HEK293 (cell line): ENCODE measurements at regions not wholly inside any gene's neighbourhood (a gene's known extent, or its start where the extent isn't known, plus 50 kb on each side); places are given as distances from the start of the nearest gene placed in this dataset.

Experiments
- CTCF ChIA-PET: fragments of 350-600 bp; formaldehyde crosslinking; extraction: SDS; loops from one replicate; lab custom pipeline; 2021; ENCODE audit warnings: antibody characterized with exemption; lab: Yijun Ruan, JAX
- POLR2A ChIA-PET: fragments of 300-600 bp; formaldehyde crosslinking; extraction: SDS; loops from one replicate; lab custom pipeline; 2020; ENCODE audit warnings: antibody characterized with exemption, inconsistent platforms; lab: Yijun Ruan, JAX
- H3K27ac ChIP-seq: fragments of 200-500 bp; sonication (Bioruptor generic); 2 replicates; pipeline ENCODE4 v1.5.1; 2014; ENCODE audit warnings: low read depth, low read length, control low read depth, inconsistent platforms; ENCODE audit errors: extremely low read depth
- H3K36me3 ChIP-seq, 2 experiments: fragments of 200-500 bp in 1 of 2; sonication (Bioruptor generic) in 1 of 2; 1 replicate in 1 of 2; 2 replicates in 1 of 2; pipeline ENCODE4 v1.5.1; 2014 to 2017; ENCODE audit warnings: inconsistent platforms in 2 of 2, low read length in 2 of 2; ENCODE audit not compliant: control insufficient read depth in 2 of 2, insufficient read depth in 1 of 2
- H3K4me1 ChIP-seq: fragments of 200-500 bp; sonication (Bioruptor generic); 2 replicates; pipeline ENCODE4 v1.5.1; 2014; ENCODE audit warnings: mild to moderate bottlenecking, low read length, inconsistent platforms; ENCODE audit not compliant: control insufficient read depth, insufficient read depth
- H3K4me3 ChIP-seq: 2 replicates; pipeline ENCODE4 v1.5.1; 2011; ENCODE audit warnings: low read depth, mild to moderate bottlenecking, control low read depth, low read length, moderate library complexity
- H3K9me3 ChIP-seq: fragments of 200-500 bp; sonication (Bioruptor generic); 2 replicates; pipeline ENCODE4 v1.5.1; 2014; ENCODE audit warnings: low read depth, low read length, inconsistent platforms; ENCODE audit not compliant: control insufficient read depth, insufficient read depth
- BCL11A ChIP-seq: fragments of 450-650 bp; formaldehyde crosslinking; IDR thresholded peaks from 2 replicates; pipeline ENCODE4 v1.5.1; 2016; ENCODE audit warnings: low read depth, missing biosample characterization, missing genetic modification characterization
- GLI2 ChIP-seq: fragments of 450-650 bp; formaldehyde crosslinking; IDR thresholded peaks from 2 replicates; pipeline ENCODE4; 2017; ENCODE audit warnings: missing biosample characterization, missing genetic modification characterization, low read depth, borderline replicate concordance
- HOXA7 ChIP-seq: sonication (generic); formaldehyde crosslinking; IDR thresholded peaks from 2 replicates; pipeline ENCODE4 v1.8.1; 2022; ENCODE audit warnings: missing genetic modification reagents, borderline replicate concordance
- KLF1 ChIP-seq: fragments of 450-650 bp; formaldehyde crosslinking; IDR thresholded peaks from 2 replicates; pipeline ENCODE4 v1.5.1; 2016; ENCODE audit warnings: missing biosample characterization, missing genetic modification characterization
- KLF9 ChIP-seq: fragments of 450-650 bp; formaldehyde crosslinking; IDR thresholded peaks from 2 replicates; pipeline ENCODE4 v1.5.1; 2016; ENCODE audit warnings: missing biosample characterization, missing genetic modification characterization, low read depth
- REPIN1 ChIP-seq: fragments of 450-650 bp; formaldehyde crosslinking; IDR thresholded peaks from 2 replicates; pipeline ENCODE4 v1.5.1; 2017; ENCODE audit warnings: missing biosample characterization, missing genetic modification characterization, low read depth
- SETDB1 ChIP-seq: IDR thresholded peaks from one replicate; pipeline ENCODE4 v1.6.1; 2017; ENCODE audit warnings: mild to moderate bottlenecking, low read length, moderate library complexity, mixed read lengths; ENCODE audit not compliant: insufficient read length
- SP2 ChIP-seq: fragments of 450-650 bp; formaldehyde crosslinking; IDR thresholded peaks from 2 replicates; pipeline ENCODE4 v1.5.1; 2016; ENCODE audit warnings: missing biosample characterization, missing genetic modification characterization
- TRIM28 ChIP-seq: IDR thresholded peaks from 2 replicates; pipeline ENCODE4 v1.6.1; 2011; ENCODE audit warnings: low read length, control low read depth, borderline replicate concordance
- WT1 ChIP-seq: fragments of 450-650 bp; formaldehyde crosslinking; IDR thresholded peaks from 2 replicates; pipeline ENCODE4 v1.5.1; 2016; ENCODE audit warnings: missing biosample characterization, missing genetic modification characterization
- YY2 ChIP-seq: fragments of 450-650 bp; formaldehyde crosslinking; IDR thresholded peaks from 2 replicates; pipeline ENCODE4 v1.5.1; 2016; ENCODE audit warnings: missing biosample characterization, missing genetic modification characterization
- ZEB2 ChIP-seq: fragments of 450-650 bp; formaldehyde crosslinking; IDR thresholded peaks from 2 replicates; pipeline ENCODE4 v1.5.1; 2016; ENCODE audit warnings: missing biosample characterization, missing genetic modification characterization
- ZNF214 ChIP-seq: fragments of 450-650 bp; formaldehyde crosslinking; IDR thresholded peaks from 2 replicates; pipeline ENCODE4 v1.5.1; 2017; ENCODE audit warnings: missing biosample characterization, mild to moderate bottlenecking, missing genetic modification characterization, borderline replicate concordance
- ZNF239 ChIP-seq: fragments of 450-650 bp; formaldehyde crosslinking; IDR thresholded peaks from 2 replicates; pipeline ENCODE4 v1.5.1; 2016; ENCODE audit warnings: missing biosample characterization, missing genetic modification characterization
- ZNF292 ChIP-seq: fragments of 450-650 bp; formaldehyde crosslinking; IDR thresholded peaks from 2 replicates; pipeline ENCODE4 v1.5.1; 2016; ENCODE audit warnings: low read depth, missing biosample characterization, missing genetic modification characterization, borderline replicate concordance
- ZNF302 ChIP-seq: fragments of 450-650 bp; formaldehyde crosslinking; IDR thresholded peaks from 2 replicates; pipeline ENCODE4 v1.5.1; 2016; ENCODE audit warnings: missing biosample characterization, missing genetic modification characterization, low read depth
- ZNF354C ChIP-seq: fragments of 450-650 bp; formaldehyde crosslinking; IDR thresholded peaks from 2 replicates; pipeline ENCODE4 v1.5.1; 2016; ENCODE audit warnings: missing biosample characterization, missing genetic modification characterization, low read depth, borderline replicate concordance
- ZNF510 ChIP-seq: fragments of 450-650 bp; formaldehyde crosslinking; IDR thresholded peaks from 2 replicates; pipeline ENCODE4 v1.5.1; 2018; ENCODE audit warnings: mild to moderate bottlenecking, missing genetic modification characterization, missing biosample characterization; ENCODE audit not compliant: insufficient replicate concordance
- ZNF549 ChIP-seq: fragments of 450-650 bp; IDR thresholded peaks from 2 replicates; pipeline ENCODE4 v1.5.1; 2018; ENCODE audit warnings: missing biosample characterization, missing genetic modification characterization, mild to moderate bottlenecking, inconsistent platforms, moderate library complexity
- ZNF561 ChIP-seq: fragments of 450-650 bp; IDR thresholded peaks from 2 replicates; pipeline ENCODE4 v1.5.1; 2018; ENCODE audit warnings: missing biosample characterization, missing genetic modification characterization, borderline replicate concordance
- ZNF585B ChIP-seq: fragments of 450-650 bp; formaldehyde crosslinking; IDR thresholded peaks from 2 replicates; pipeline ENCODE4 v1.5.1; 2016; ENCODE audit warnings: missing biosample characterization, missing genetic modification characterization
- ZNF621 ChIP-seq: fragments of 450-650 bp; formaldehyde crosslinking; IDR thresholded peaks from 2 replicates; pipeline ENCODE4 v1.5.1; 2017; ENCODE audit warnings: missing biosample characterization, missing genetic modification characterization
- ZNF677 ChIP-seq: fragments of 450-650 bp; IDR thresholded peaks from 2 replicates; pipeline ENCODE4 v1.5.0; 2018; ENCODE audit warnings: missing biosample characterization, mild to moderate bottlenecking, missing genetic modification characterization, moderate library complexity
- ZNF707 ChIP-seq: fragments of 450-650 bp; formaldehyde crosslinking; IDR thresholded peaks from 2 replicates; pipeline ENCODE4 v1.5.1; 2016; ENCODE audit warnings: missing biosample characterization, missing genetic modification characterization
- ZNF76 ChIP-seq: fragments of 450-650 bp; formaldehyde crosslinking; IDR thresholded peaks from 2 replicates; pipeline ENCODE4; 2016; ENCODE audit warnings: low read depth, missing biosample characterization, missing genetic modification characterization, borderline replicate concordance
- ZNF776 ChIP-seq: fragments of 450-650 bp; formaldehyde crosslinking; IDR thresholded peaks from 2 replicates; pipeline ENCODE4 v1.5.0; 2017; ENCODE audit warnings: missing biosample characterization, missing genetic modification characterization, borderline replicate concordance
- ZNF837 ChIP-seq: fragments of 450-650 bp; formaldehyde crosslinking; IDR thresholded peaks from 2 replicates; pipeline ENCODE4 v1.5.1; 2016; ENCODE audit warnings: missing biosample characterization, missing genetic modification characterization
- TF ChIP-seq, protein P1 (sequence below): fragments of 450-650 bp; formaldehyde crosslinking; IDR thresholded peaks from 2 replicates; pipeline ENCODE4 v1.5.1; 2016; ENCODE audit warnings: missing biosample characterization, missing genetic modification characterization
- TF ChIP-seq, protein P2 (sequence below): fragments of 450-650 bp; formaldehyde crosslinking; IDR thresholded peaks from 2 replicates; pipeline ENCODE4 v1.5.1; 2016; ENCODE audit warnings: missing biosample characterization, missing genetic modification characterization
- TF ChIP-seq, protein P3 (sequence below): fragments of 450-650 bp; formaldehyde crosslinking; IDR thresholded peaks from 2 replicates; pipeline ENCODE4 v1.5.1; 2016; ENCODE audit warnings: missing biosample characterization, missing genetic modification characterization

DNA sequence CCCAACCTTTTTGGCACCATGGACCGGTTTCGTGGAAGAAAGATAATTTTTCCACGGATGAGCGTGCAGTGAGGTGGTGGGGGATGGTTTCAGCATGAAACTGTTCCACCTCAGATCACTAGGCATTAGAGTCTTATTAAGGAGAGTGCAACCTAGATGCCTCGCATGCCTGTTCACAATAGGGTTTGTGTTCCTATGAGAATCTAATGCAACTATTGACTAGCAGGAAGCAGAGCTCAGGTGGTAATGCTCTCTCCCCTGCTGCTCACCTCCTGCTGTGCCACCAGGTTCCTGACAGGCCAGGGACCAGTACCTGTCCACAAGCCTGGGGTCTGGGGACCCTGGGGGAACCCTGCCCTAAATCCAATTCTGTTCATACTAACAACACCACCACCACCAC, 377.8 kb downstream of the OLFM3 start (continued):
- no peak for TF ChIP-seq KLF9
- TF ChIP-seq ZNF510, result no peak
- no peak for TF ChIP-seq SP2 (tag by site-specific recombination)
- TF ChIP-seq ZNF585B (tag by site-specific recombination), result no peak
- TF ChIP-seq ZNF549 (tag by site-specific recombination), result no peak
- no peak for TF ChIP-seq TRIM28
- TF ChIP-seq ZNF302 (tag by site-specific recombination), result no peak
- TF ChIP-seq, protein P1, sequence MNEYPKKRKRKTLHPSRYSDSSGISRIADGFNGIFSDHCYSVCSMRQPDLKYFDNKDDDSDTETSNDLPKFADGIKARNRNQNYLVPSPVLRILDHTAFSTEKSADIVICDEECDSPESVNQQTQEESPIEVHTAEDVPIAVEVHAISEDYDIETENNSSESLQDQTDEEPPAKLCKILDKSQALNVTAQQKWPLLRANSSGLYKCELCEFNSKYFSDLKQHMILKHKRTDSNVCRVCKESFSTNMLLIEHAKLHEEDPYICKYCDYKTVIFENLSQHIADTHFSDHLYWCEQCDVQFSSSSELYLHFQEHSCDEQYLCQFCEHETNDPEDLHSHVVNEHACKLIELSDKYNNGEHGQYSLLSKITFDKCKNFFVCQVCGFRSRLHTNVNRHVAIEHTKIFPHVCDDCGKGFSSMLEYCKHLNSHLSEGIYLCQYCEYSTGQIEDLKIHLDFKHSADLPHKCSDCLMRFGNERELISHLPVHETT (tag by site-specific recombination), result no peak
- TF ChIP-seq GLI2 (tag by site-specific recombination), result no peak
- TF ChIP-seq ZEB2 (tag by site-specific recombination), result no peak
- no peak for TF ChIP-seq ZNF561 (tag by site-specific recombination)

DNA sequence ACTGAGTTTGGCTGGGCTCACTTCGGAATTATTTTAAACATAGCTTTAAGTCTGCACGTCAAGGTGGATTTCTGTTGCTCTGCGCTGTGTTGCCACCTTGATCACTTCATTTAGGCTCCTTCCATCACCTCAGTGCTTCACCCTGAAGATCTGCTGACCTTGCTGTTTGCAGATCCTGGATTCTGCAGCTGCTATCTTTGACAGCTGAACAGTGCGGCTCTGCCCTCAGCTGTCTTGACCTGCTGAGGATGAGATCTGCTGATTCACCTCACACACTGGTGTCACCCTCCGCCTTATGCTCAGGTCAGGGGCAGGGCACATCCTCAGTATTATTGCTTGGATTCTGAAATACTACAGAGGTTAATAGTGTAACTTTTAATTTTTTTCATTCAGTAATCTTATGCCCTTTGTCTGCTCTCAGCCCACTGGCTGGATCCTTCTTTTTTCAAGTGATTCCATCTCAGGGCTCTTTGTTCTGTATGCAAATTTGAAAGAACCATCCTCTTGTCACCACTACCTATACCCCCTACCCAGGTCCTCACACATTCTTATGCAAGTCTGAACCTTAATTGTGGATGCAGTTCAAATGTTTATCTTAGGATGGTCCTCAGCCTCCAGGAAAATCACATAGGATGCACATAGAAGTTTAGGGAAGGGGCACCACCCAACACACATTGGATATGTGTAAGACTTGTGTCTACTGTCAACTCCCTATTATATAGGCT, 364.0 kb downstream of the OLFM3 start:
- H3K36me3 ChIP-seq, result no peaks in the 10 kb centered on the region
- H3K4me1 ChIP-seq, result no peaks in the 10 kb centered on the region
- TF ChIP-seq ZNF776 (tag by site-specific recombination), result no peak
- TF ChIP-seq ZNF707, result no peak
- no peak for TF ChIP-seq SETDB1
- TF ChIP-seq ZNF76 (tag by site-specific recombination), result no peak
- no peak for TF ChIP-seq REPIN1 (tag by site-specific recombination)
- no peak for TF ChIP-seq ZNF677
- TF ChIP-seq HOXA7 (CRISPR knock-in tag), result no peak
- TF ChIP-seq ZNF510, result no peak
- TF ChIP-seq BCL11A (tag by site-specific recombination), result no peak
- TF ChIP-seq ZNF292, result no peak
- no peak for TF ChIP-seq ZNF354C (tag by site-specific recombination)
- no peak for TF ChIP-seq KLF1 (tag by site-specific recombination)
- TF ChIP-seq, all 188 proteins: peak for 0
- ChIA-PET POLR2A (no interaction called here), CTCF (no interaction called here)
- H3K4me3 ChIP-seq, result no peak overlapping the region
- H3K27ac ChIP-seq, result no peak overlapping the region
- H3K9me3 ChIP-seq, result no peaks in the 10 kb centered on the region

DNA sequence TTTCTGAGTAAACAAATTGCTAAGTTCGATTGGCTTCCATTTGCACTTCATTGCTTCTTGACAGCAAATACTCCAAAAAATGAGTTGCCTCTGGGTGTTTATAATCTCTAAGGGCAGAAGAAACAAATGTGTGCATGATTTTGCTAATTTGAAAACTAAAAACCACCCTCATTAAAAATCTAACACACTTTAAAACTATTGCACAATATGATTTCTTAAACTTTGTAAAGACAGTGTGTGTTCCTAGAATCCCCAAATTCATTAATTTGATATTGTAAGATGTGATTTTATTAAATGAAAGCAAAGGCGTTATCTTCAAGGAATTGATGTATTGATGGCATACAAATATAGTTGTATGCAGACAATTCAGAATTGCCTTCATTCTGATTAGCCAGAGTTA, 350.9 kb downstream of the OLFM3 start:
- H3K4me3 ChIP-seq, result no peak overlapping the region
- ChIA-PET POLR2A (no interaction called here), CTCF (no interaction called here)
- no peaks in the 10 kb centered on the region for H3K4me1 ChIP-seq
- no peak overlapping the region for H3K27ac ChIP-seq
- no peaks in the 10 kb centered on the region for H3K9me3 ChIP-seq
- H3K36me3 ChIP-seq, result no peaks in the 10 kb centered on the region
- TF ChIP-seq ZNF76 (tag by site-specific recombination), result no peak
- TF ChIP-seq ZNF302 (tag by site-specific recombination), result no peak
- TF ChIP-seq, protein P2, sequence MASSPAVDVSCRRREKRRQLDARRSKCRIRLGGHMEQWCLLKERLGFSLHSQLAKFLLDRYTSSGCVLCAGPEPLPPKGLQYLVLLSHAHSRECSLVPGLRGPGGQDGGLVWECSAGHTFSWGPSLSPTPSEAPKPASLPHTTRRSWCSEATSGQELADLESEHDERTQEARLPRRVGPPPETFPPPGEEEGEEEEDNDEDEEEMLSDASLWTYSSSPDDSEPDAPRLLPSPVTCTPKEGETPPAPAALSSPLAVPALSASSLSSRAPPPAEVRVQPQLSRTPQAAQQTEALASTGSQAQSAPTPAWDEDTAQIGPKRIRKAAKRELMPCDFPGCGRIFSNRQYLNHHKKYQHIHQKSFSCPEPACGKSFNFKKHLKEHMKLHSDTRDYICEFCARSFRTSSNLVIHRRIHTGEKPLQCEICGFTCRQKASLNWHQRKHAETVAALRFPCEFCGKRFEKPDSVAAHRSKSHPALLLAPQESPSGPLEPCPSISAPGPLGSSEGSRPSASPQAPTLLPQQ (tag by site-specific recombination), result no peak
- no peak for TF ChIP-seq ZNF837 (tag by site-specific recombination)
- no peak for TF ChIP-seq WT1 (tag by site-specific recombination)
- TF ChIP-seq, protein P3, sequence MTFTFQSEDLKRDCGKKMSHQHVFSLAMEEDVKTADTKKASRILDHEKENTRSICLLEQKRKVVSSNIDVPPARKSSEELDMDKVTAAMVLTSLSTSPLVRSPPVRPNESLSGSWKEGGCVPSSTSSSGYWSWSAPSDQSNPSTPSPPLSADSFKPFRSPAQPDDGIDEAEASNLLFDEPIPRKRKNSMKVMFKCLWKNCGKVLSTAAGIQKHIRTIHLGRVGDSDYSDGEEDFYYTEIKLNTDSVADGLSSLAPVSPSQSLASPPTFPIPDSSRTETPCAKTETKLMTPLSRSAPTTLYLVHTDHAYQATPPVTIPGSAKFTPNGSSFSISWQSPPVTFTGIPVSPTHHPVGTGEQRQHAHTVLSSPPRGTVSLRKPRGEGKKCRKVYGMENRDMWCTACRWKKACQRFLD (tag by site-specific recombination), result no peak
- no peak for TF ChIP-seq YY2 (tag by site-specific recombination)
- no peak for TF ChIP-seq ZNF214 (tag by site-specific recombination)
- TF ChIP-seq ZNF239 (tag by site-specific recombination), result no peak
- no peak for TF ChIP-seq ZNF621 (tag by site-specific recombination)
